PC-3 (cell line): ENCODE measurements at regions not wholly inside any gene's neighbourhood (a gene's known extent, or its start where the extent isn't known, plus 50 kb on each side); places are given as distances from the start of the nearest gene placed in this dataset.
A peak's percentile ranks its signal among the peaks of the same experiment; 100 is the strongest.

Experiments
- ATAC-seq: fragments of 200-7000 bp; cut with Tn5 transposase; 2 replicates; pipeline ENCODE4 v1.9.1; 2020; ENCODE audit warnings: mild to moderate bottlenecking, moderate library complexity
- BruUV-seq: library from RNA; stranded (reverse); fragments of 400-500 nt; replicated peaks from 2 replicates; lab custom pipeline; 2021; lab: Mats Ljungman, UMichigan
- CTCF ChIA-PET: fragments of 300-600 bp; sonication (Branson Sonifier 250); formaldehyde crosslinking; loops from one replicate; lab custom pipeline; 2022; ENCODE audit warnings: antibody characterized with exemption; lab: Charles Lee
- POLR2A ChIA-PET: fragments of 300-600 bp; sonication (Branson Sonifier 250); formaldehyde crosslinking; loops from one replicate; lab custom pipeline; 2022; ENCODE audit warnings: antibody characterized with exemption; ENCODE audit not compliant: unreplicated experiment; lab: Charles Lee
- DNase-seq: peaks from one replicate; pipeline ENCODE4 v3.0.0-alpha.2; 2015
- H2AFZ ChIP-seq: fragments of 300-600 bp; sonication (generic); 2 replicates; pipeline ENCODE4 v1.6.0; 2016; ENCODE audit warnings: antibody characterized with exemption, low read length
- H3F3A ChIP-seq: fragments of 300-600 bp; sonication (generic); one replicate; pipeline ENCODE4 v1.6.0; 2017; ENCODE audit warnings: antibody characterized with exemption, low read length, control low read depth, mild to moderate bottlenecking; ENCODE audit not compliant: unreplicated experiment
- H3K27ac ChIP-seq: fragments of 300-600 bp; sonication (generic); 2 replicates; pipeline ENCODE4 v1.5.1; 2016; ENCODE audit warnings: mild to moderate bottlenecking, low read length
- H3K27me3 ChIP-seq: fragments of 300-600 bp; sonication (generic); 2 replicates; pipeline ENCODE4 v1.6.1; 2016; ENCODE audit warnings: low read length, mixed read lengths
- H3K36me3 ChIP-seq: fragments of 300-600 bp; sonication (generic); 2 replicates; pipeline ENCODE4 v1.6.1; 2016; ENCODE audit warnings: low read depth, mixed run types, low read length, mixed read lengths
- H3K4me1 ChIP-seq: fragments of 300-600 bp; sonication (generic); 2 replicates; pipeline ENCODE4 v1.5.1; 2016; ENCODE audit warnings: low read length; ENCODE audit not compliant: insufficient read depth
- H3K4me2 ChIP-seq: fragments of 300-600 bp; sonication (generic); 2 replicates; pipeline ENCODE4 v1.6.0; 2016; ENCODE audit warnings: low read length
- H3K4me3 ChIP-seq: fragments of 300-600 bp; sonication (generic); 2 replicates; pipeline ENCODE4 v1.5.1; 2016; ENCODE audit warnings: mild to moderate bottlenecking, low read length, mixed read lengths
- H3K79me2 ChIP-seq: fragments of 300-600 bp; sonication (generic); 2 replicates; pipeline ENCODE4 v1.6.1; 2017; ENCODE audit warnings: low read length, mixed read lengths
- H3K9ac ChIP-seq: fragments of 300-600 bp; sonication (generic); 2 replicates; pipeline ENCODE4 v1.6.0; 2016; ENCODE audit warnings: mild to moderate bottlenecking, low read length
- H3K9me2 ChIP-seq: fragments of 300-600 bp; sonication (generic); replicated peaks from 2 replicates; pipeline ENCODE4 v1.6.1; 2016; ENCODE audit warnings: mixed run types, low read length, mixed read lengths
- H3K9me3 ChIP-seq: fragments of 300-600 bp; sonication (generic); 2 replicates; pipeline ENCODE4 v1.6.1; 2016; ENCODE audit warnings: low read length, mixed read lengths
- H4K20me1 ChIP-seq: fragments of 300-600 bp; sonication (generic); 2 replicates; pipeline ENCODE4 v1.6.1; 2016; ENCODE audit warnings: low read length, mixed read lengths
- EZH2 ChIP-seq: fragments of 300-600 bp; sonication (generic); IDR thresholded peaks from one replicate; pipeline ENCODE4 v1.6.1; 2017; ENCODE audit warnings: antibody characterized with exemption, mild to moderate bottlenecking, low read length; ENCODE audit not compliant: unreplicated experiment
- EZH2phosphoT487 ChIP-seq: fragments of 300-600 bp; sonication (generic); IDR thresholded peaks from 2 replicates; pipeline ENCODE4 v1.6.1; 2018; ENCODE audit warnings: mild to moderate bottlenecking, antibody characterized with exemption, low read length, borderline replicate concordance
- intact Hi-C: fragments of 100-400 bp; cut with micrococcal nuclease; formaldehyde crosslinking; loops from 2 replicates; pipeline ENCODE4 v1.9.0; 2023
- TF ChIP-seq, protein P1 (sequence below): fragments of 300-600 bp; sonication (generic); conservative IDR thresholded peaks from 2 replicates; pipeline ENCODE4 v1.5.1; 2017; ENCODE audit warnings: antibody characterized with exemption, low read depth, mild to moderate bottlenecking, low read length

DNA sequence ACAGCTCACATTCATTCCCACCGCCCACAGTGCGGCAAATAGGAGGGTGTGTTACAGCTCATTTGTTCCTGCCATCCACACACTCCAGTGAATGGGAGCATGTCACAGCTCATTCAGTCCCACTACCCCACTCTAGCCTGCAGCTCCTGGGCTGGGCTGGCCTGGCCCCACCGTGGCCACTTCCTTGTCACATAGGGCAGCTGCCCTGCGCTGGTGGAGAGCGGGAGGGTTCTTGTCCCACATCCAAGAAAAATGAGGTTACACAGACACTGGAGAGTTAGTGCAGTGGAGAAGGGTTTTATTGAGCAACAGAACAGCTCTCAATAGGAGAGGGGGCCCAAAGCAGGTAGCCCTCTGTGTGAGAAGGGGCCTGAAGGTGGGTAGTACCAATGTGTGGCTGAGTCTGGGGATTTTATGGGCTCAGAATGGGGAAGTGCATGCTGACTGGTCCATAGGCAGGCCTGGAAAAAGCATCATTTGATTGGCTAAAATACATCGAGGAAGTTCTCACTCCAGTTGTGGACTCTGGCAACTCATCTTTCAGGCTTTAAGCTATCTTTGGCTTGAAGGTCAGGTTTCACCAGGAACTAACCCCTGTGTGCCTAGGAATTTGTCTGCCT, 249.7 kb downstream of the ETAA1 start:
- Histone ChIP-seq H3F3A (no peaks in the 10 kb centered on the region), H3K79me2 (no peaks in the 10 kb centered on the region), H3K27me3 (no peaks in the 10 kb centered on the region), H3K4me1 (peaks cover 6% of the 10 kb centered on the region), H3K9me3 (no peaks in the 10 kb centered on the region), H4K20me1 (no peaks in the 10 kb centered on the region), H3K36me3 (no peaks in the 10 kb centered on the region), H3K27ac (no peak overlapping the region), H2AFZ (no peak overlapping the region), H3K9ac (no peak overlapping the region), H3K9me2 (no peaks in the 10 kb centered on the region), H3K4me2 (no peak overlapping the region), H3K4me3 (no peak overlapping the region)
- POLR2A ChIA-PET: no interaction called here
- no peak for DNase-seq
- intact Hi-C loops: no loop called here
- no peak for ATAC-seq
- BruUV-seq: no TSS peak
- no peak for TF ChIP-seq EZH2
- TF ChIP-seq, protein P1, sequence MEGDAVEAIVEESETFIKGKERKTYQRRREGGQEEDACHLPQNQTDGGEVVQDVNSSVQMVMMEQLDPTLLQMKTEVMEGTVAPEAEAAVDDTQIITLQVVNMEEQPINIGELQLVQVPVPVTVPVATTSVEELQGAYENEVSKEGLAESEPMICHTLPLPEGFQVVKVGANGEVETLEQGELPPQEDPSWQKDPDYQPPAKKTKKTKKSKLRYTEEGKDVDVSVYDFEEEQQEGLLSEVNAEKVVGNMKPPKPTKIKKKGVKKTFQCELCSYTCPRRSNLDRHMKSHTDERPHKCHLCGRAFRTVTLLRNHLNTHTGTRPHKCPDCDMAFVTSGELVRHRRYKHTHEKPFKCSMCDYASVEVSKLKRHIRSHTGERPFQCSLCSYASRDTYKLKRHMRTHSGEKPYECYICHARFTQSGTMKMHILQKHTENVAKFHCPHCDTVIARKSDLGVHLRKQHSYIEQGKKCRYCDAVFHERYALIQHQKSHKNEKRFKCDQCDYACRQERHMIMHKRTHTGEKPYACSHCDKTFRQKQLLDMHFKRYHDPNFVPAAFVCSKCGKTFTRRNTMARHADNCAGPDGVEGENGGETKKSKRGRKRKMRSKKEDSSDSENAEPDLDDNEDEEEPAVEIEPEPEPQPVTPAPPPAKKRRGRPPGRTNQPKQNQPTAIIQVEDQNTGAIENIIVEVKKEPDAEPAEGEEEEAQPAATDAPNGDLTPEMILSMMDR: no peak
- no peak for TF ChIP-seq EZH2phosphoT487
- CTCF ChIA-PET: no interaction called here

DNA sequence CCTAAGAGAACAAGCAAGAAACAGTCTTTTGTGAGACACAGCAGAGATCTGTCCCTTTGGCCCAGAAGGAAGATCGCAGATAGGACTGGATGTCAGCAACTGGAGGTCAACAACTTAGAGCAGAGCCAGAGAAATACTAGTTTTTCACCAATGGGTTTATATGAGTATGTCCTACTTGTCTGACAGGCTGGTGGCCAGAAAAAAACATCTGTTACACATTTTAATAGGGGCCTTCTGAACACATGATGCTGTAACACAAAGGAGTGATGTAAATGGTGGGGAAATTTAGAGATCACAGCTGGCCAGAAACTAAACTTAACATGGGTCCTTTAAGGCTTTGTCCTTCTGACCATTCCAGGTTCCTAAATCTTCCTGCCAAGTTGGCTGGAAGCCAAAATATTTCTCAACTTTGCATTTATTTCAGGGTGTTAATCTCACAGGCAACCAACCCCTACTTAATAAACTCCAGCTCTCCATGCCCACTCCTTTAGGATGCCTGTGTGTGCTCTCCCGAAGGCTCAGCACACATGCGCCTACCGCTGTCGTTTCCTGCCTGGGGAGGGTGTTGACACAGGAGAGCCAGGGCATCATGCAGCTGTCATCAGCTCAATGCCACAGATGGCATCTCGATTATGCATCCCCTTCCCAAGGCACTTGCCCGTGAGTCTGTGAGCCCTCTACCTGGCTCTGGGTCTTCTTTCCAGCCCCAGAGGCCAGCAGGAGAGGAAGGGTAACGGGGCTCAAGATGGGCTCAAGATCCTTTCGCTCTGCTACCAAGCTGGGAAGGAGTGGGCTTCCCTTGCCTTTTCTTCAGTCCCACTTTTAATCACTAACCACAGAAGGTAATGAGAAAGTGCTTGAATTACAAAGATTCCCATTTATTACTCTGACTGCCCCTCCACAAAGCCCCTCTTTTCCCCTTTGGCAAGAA, 252.5 kb downstream of the ETAA1 start:
- Histone ChIP-seq H3K4me3 (no peak overlapping the region), H3K36me3 (no peaks in the 10 kb centered on the region), H3K4me2 (no peak overlapping the region), H3K9me3 (no peaks in the 10 kb centered on the region), H2AFZ (no peak overlapping the region), H3K27ac (no peak overlapping the region), H4K20me1 (no peaks in the 10 kb centered on the region), H3K79me2 (no peaks in the 10 kb centered on the region), H3K9ac (no peak overlapping the region), H3K9me2 (no peaks in the 10 kb centered on the region), H3K4me1 (peaks cover 6% of the 10 kb centered on the region), H3F3A (no peaks in the 10 kb centered on the region), H3K27me3 (no peaks in the 10 kb centered on the region)
- TF ChIP-seq EZH2phosphoT487: no peak
- TF ChIP-seq EZH2: no peak
- TF ChIP-seq, protein P1: no peak
- intact Hi-C loops: loop anchor here (1.0 to 5.0 kb wide), 7 partner anchors 87 to 1220 kb away; no protein-coding TSS in a partner anchor
- DNase-seq: peak; percentile 25
- no peak for ATAC-seq
- BruUV-seq: no TSS peak
- ChIA-PET POLR2A (no interaction called here), CTCF (no interaction called here)
